HG02885 (cell line): ENCODE measurements at regions not wholly inside any gene's neighbourhood (a gene's known extent, or its start where the extent isn't known, plus 50 kb on each side); places are given as distances from the start of the nearest gene placed in this dataset.
A peak's percentile ranks its signal among the peaks of the same experiment; 100 is the strongest.

Source experiments
- ATAC-seq: cut with Tn5 transposase; IDR thresholded peaks from one replicate; pipeline ENCODE4 v1.9.1; 2021; ENCODE audit warnings: mild to moderate bottlenecking; ENCODE audit not compliant: unreplicated experiment, poor library complexity

GRCh38 chr18:32545631-32546030 is 74.9 kb upstream of the GAREM1 start:
- ATAC-seq: no peak

- ATAC-seq: no peak
Observed at GRCh38 chr18:32544088-32544487, 73.4 kb upstream of the GAREM1 start.

DNA sequence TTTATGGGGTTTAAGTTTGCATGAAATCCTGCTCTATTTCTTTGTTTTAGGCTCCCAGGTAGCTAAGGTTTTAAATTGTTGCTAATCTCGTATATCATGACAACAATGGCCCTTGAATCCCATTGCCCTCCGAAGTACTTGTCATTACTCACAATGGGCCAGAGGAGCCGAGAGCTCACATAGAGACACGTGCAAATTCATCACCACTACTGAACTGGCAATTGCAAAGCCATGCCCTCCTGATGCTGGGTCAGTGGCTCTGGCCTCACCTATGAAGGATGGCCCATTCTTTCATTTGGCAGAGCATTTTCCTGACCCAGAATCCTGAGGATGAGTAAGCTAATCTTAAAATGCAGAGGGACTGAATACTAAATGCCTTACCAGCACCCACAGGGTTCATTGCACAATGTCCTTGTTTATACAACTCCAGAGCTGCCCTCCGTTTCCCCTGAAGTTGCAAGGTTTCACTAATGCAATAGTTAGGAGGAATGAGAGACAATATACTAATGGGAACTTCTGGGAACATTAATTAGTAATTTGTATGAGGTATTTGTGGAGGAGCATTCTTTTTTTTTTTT is 71.6 kb upstream of the GAREM1 start:
- ATAC-seq: no peak

DNA sequence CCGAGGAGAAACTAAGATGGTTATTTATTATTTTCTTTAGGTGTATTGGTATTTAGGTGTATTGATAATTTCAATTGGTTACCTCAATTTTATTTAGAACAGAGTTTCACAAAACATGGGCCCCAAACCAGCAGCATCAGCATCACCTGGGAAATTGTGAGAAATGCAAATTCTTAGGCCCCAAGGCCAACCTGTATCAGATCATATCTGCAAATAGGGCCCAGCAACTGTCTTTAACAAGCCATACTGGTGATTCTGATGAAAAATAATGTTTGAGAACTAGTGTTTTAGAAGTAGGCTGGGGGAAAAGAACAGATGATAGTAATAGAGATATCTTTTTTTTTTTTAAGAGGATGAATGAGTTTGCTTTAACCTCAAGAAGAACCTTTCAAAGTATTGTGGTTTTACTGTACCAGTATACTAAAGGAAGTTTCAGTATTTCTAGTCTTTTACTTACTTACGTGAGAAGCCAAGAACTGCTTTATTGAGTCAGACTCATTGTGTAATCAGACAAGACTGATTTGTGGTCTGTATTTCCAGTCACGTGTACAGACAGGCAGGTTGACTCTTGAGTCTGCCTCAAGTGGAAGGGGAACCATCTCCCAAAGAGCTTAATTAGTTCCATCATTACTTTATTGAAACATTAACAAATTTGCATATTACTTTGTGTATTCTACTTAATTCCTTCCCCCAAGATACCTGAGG is 60.4 kb upstream of the GAREM1 start:
- peak; percentile 100 for ATAC-seq

DNA sequence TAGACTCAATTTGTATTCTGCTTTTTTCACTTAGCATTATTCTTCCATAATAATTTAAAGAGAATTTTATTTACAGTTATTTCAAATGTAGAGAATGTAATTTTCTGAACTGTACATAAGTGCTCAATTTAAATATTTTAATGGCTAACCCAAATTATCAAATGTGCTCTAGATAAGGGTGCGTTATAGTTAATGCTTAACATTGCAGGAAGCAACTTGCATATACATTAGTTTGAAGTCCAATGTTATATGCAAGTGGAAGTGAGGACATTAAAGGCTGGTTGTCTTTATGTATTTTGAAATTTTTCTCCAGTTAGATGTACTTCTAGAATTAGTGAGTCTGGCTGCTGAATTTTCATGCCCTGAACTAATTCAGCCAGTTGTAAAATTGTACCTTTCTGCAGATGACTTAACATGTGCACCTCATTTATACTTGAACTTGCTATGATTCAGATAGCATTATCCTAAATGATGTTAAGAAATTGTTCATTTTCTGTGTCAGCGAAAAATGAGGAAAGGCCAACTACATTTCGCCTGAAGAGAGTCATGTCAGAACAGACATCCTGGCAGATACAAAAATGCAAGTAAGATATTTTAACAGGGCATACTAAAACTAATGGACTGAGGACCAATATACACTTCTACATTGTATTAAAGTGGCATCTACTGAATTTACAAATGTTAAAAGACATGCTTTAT is 59.2 kb upstream of the GAREM1 start:
- no peak for ATAC-seq

DNA sequence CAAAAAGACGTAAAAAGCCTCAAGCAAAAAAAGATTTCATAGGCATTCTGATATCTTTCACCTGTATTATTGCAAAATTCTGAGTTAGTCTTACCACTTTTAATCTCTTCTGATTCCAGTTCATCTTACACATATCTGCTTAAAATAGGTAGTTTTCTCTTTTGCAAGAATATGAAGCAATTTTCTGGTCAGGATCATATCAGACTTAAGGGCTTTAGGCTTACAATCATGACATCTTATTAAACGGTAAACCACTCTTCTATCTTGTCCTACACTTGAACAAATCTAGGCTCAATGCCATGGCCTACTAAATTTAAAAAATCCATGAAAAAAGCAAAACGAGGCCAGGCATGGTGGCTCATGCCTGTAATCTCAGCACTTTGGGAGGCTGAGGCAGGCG is 50.1 kb upstream of the GAREM1 start:
- no peak for ATAC-seq
